SK-N-SH (cell line): ENCODE measurements at regions not wholly inside any gene's neighbourhood (a gene's known extent, or its start where the extent isn't known, plus 50 kb on each side); places are given as distances from the start of the nearest gene placed in this dataset.

Experiments used
- CTCF ChIA-PET: fragments of 300-600, 350-600 bp; formaldehyde crosslinking; extraction: SDS; loops from one replicate; lab custom pipeline; 2021; lab: Yijun Ruan, JAX
- POLR2A ChIA-PET: fragments of 350-600 bp; sonication (Branson Sonifier 250); formaldehyde crosslinking; extraction: SDS; loops from one replicate; lab custom pipeline; 2020; ENCODE audit warnings: antibody characterized with exemption, inconsistent platforms; lab: Yijun Ruan, JAX
- DNase-seq: peaks from one replicate; pipeline ENCODE4 v3.0.0; 2012
- H2AFZ ChIP-seq: fragments of 200-600 bp; sonication (generic); 2 replicates; pipeline ENCODE4 v1.8.1; 2016; ENCODE audit warnings: antibody characterized with exemption, mild to moderate bottlenecking, low read depth
- H3F3A ChIP-seq: fragments of 200-600 bp; sonication (generic); replicated peaks from 2 replicates; pipeline ENCODE3; 2016; ENCODE audit warnings: antibody characterized with exemption, mild to moderate bottlenecking; ENCODE audit not compliant: insufficient read depth
- H3K27ac ChIP-seq, 2 experiments: fragments of 200-500 bp in 1 of 2; fragments of 200-600 bp in 1 of 2; sonication (Bioruptor generic) in 1 of 2; sonication (generic), shearing (Covaris generic) in 1 of 2; 2 replicates each; pipeline versions ENCODE4 v1.5.1 to v1.6.1; 2014 to 2016; ENCODE audit warnings: low read depth in 2 of 2, inconsistent platforms in 1 of 2, low read length in 1 of 2, mild to moderate bottlenecking in 1 of 2, mixed read lengths in 1 of 2
- H3K27me3 ChIP-seq: fragments of 200-600 bp; sonication (generic), shearing (Covaris generic); 2 replicates; pipeline ENCODE4 v1.6.1; 2016; ENCODE audit warnings: mixed run types; ENCODE audit not compliant: insufficient read depth
- H3K36me3 ChIP-seq, 2 experiments: fragments of 200-500 bp in 1 of 2; fragments of 200-600 bp in 1 of 2; sonication (Bioruptor generic) in 1 of 2; sonication (generic) in 1 of 2; replicated peaks in 1 of 2; 2 replicates each; pipeline versions ENCODE3 to v1.5.1; 2014 to 2016; ENCODE audit warnings: low read length in 1 of 2, mild to moderate bottlenecking in 1 of 2; ENCODE audit not compliant: insufficient read depth in 2 of 2, control insufficient read depth in 1 of 2
- H3K4me1 ChIP-seq, 2 experiments: fragments of 200-500 bp in 1 of 2; fragments of 200-600 bp in 1 of 2; sonication (Bioruptor generic) in 1 of 2; sonication (generic), shearing (Covaris generic) in 1 of 2; 2 replicates each; pipeline versions ENCODE4 v1.5.1 to v1.6.1; 2014 to 2016; ENCODE audit warnings: low read depth in 1 of 2, low read length in 1 of 2, mixed run types in 1 of 2; ENCODE audit not compliant: insufficient read depth in 2 of 2, control insufficient read depth in 1 of 2
- H3K4me2 ChIP-seq: fragments of 200-600 bp; sonication (generic), shearing (Covaris generic); 2 replicates; pipeline ENCODE4 v1.6.1; 2017; ENCODE audit warnings: mixed run types
- H3K4me3 ChIP-seq, 2 experiments: fragments of 200-500 bp in 1 of 2; fragments of 200-600 bp in 1 of 2; sonication (Bioruptor generic) in 1 of 2; sonication (generic), shearing (Covaris generic) in 1 of 2; 2 replicates each; pipeline versions ENCODE4 v1.5.1 to v1.8.1; 2014 to 2016; ENCODE audit warnings: low read depth in 2 of 2, inconsistent platforms in 1 of 2, low read length in 1 of 2, mild to moderate bottlenecking in 1 of 2, mixed read lengths in 1 of 2, moderate library complexity in 1 of 2
- H3K79me2 ChIP-seq: fragments of 200-600 bp; sonication (generic); 2 replicates; pipeline ENCODE4 v1.8.1; 2017; ENCODE audit warnings: mild to moderate bottlenecking; ENCODE audit not compliant: insufficient read depth
- H3K9ac ChIP-seq: fragments of 200-600 bp; sonication (generic); 2 replicates; pipeline ENCODE4 v1.6.1; 2017; ENCODE audit warnings: mixed run types
- H3K9me2 ChIP-seq: fragments of 200-600 bp; sonication (generic); 2 replicates; pipeline ENCODE4 v1.6.1; 2017; ENCODE audit warnings: mixed run types
- H3K9me3 ChIP-seq: fragments of 200-600 bp; sonication (generic); 2 replicates; pipeline ENCODE4 v1.6.1; 2017; ENCODE audit warnings: mixed run types, mild to moderate bottlenecking, moderate library complexity
- H4K20me1 ChIP-seq: fragments of 200-600 bp; sonication (generic); 2 replicates; pipeline ENCODE4 v1.6.1; 2017; ENCODE audit warnings: mild to moderate bottlenecking, mixed run types; ENCODE audit not compliant: insufficient read depth
- CHD2 ChIP-seq: fragments of 150-350 bp; IDR thresholded peaks from 2 replicates; pipeline ENCODE4 v1.6.1; 2018; ENCODE audit warnings: low read length; ENCODE audit not compliant: partially characterized antibody
- CTCF ChIP-seq: fragments of 200-600 bp; sonication (generic); IDR thresholded peaks from 2 replicates; pipeline ENCODE4 v1.6.1; 2017; ENCODE audit warnings: antibody characterized with exemption, mild to moderate bottlenecking, moderate library complexity
- EP300 ChIP-seq, 2 experiments: IDR thresholded peaks; 2 replicates each; pipeline versions ENCODE4 v1.4.0 to v1.6.1; 2012; ENCODE audit warnings: borderline replicate concordance in 1 of 2, low read depth in 1 of 2, low read length in 1 of 2
- FOSL2 ChIP-seq: IDR thresholded peaks from 2 replicates; pipeline ENCODE4 v1.4.0; 2012; ENCODE audit warnings: low read depth, mild to moderate bottlenecking, moderate library complexity, borderline replicate concordance
- GABPA ChIP-seq: IDR thresholded peaks from 2 replicates; pipeline ENCODE4 v1.4.0; 2012; ENCODE audit warnings: low read depth, mild to moderate bottlenecking
- GATA2 ChIP-seq: sonication (generic); formaldehyde crosslinking; IDR thresholded peaks from 2 replicates; pipeline ENCODE4 v1.5.0; 2020; ENCODE audit warnings: mild to moderate bottlenecking, missing genetic modification reagents
- MEF2A ChIP-seq: IDR thresholded peaks from 2 replicates; pipeline ENCODE4 v1.4.0; 2012; ENCODE audit warnings: low read depth, borderline replicate concordance
- NFIC ChIP-seq: IDR thresholded peaks from 2 replicates; pipeline ENCODE4 v1.4.0; 2012; ENCODE audit warnings: borderline replicate concordance
- REST ChIP-seq: IDR thresholded peaks from 2 replicates; pipeline ENCODE4 v1.6.1; 2012; ENCODE audit warnings: mild to moderate bottlenecking, low read depth, low read length, moderate library complexity
- RFX5 ChIP-seq: IDR thresholded peaks from 2 replicates; pipeline ENCODE4 v1.6.1; 2012; ENCODE audit warnings: mild to moderate bottlenecking, improper control_type of control experiment, low read length
- SIN3A ChIP-seq: IDR thresholded peaks from 2 replicates; pipeline ENCODE4 v1.6.1; 2012; ENCODE audit warnings: low read depth, mild to moderate bottlenecking, low read length, moderate library complexity, borderline replicate concordance
- SMC3 ChIP-seq: IDR thresholded peaks from 2 replicates; pipeline ENCODE4 v1.6.1; 2012; ENCODE audit warnings: low read depth, low read length, improper control_type of control experiment
- TEAD4 ChIP-seq: IDR thresholded peaks from 2 replicates; pipeline ENCODE4 v1.4.0; 2012; ENCODE audit warnings: mild to moderate bottlenecking, borderline replicate concordance; ENCODE audit not compliant: insufficient read depth
- YY1 ChIP-seq: IDR thresholded peaks from 2 replicates; pipeline ENCODE4 v1.4.0; 2012; ENCODE audit warnings: low read depth, mild to moderate bottlenecking
- ZBTB33 ChIP-seq: IDR thresholded peaks from 2 replicates; pipeline ENCODE4 v1.4.0; 2012; ENCODE audit warnings: low read depth, borderline replicate concordance
- WGBS: methylation state at CpG from one replicate; pipeline ENCODE4 v1.1.6; 2017; ENCODE audit warnings: low lambda C conversion rate; 5-methylcytosine and 5-hydroxymethylcytosine counted together

DNA sequence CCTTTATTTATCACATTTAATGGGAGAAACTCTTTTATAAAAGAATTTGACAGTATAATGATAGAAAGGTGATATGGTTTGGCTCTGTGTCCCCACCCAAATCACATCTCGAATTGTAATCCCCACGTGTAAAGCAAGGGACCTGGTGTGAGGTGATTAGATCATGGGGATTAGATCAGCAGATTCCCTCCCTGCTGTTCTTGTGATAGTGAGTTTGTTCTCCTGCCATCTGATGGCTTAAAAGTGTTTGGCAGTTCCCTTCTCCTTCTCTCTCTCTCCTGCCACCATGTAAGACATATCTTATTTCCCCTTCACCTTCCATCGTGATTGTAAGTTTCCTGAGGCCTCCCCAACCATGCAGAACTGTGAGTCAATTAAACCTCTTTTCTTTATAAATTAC, 1110.3 kb downstream of the FLRT2 start:
- no peaks in the 10 kb centered on the region for H3K9me3 ChIP-seq
- H3K9ac ChIP-seq, result no peak overlapping the region
- ChIA-PET POLR2A (no interaction called here), CTCF (no interaction called here)
- H3K4me1 ChIP-seq, result no peaks in the 10 kb centered on the region
- WGBS, result 1% methylated on average over 3 of the region's 3 CpGs
- no peaks in the 10 kb centered on the region for H3K27me3 ChIP-seq
- DNase-seq, result no peak
- H3F3A ChIP-seq, result no peaks in the 10 kb centered on the region
- no peak for TF ChIP-seq CHD2
- TF ChIP-seq RFX5, result no peak
- no peak for TF ChIP-seq TEAD4
- no peak for TF ChIP-seq GABPA
- TF ChIP-seq REST, result no peak
- TF ChIP-seq FOSL2, result no peak
- no peak for TF ChIP-seq YY1
- no peak for TF ChIP-seq SIN3A
- TF ChIP-seq SMC3, result no peak
- H3K27ac ChIP-seq, result no peak overlapping the region
- no peaks in the 10 kb centered on the region for H3K79me2 ChIP-seq
- no peaks in the 10 kb centered on the region for H3K9me2 ChIP-seq
- no peak overlapping the region for H3K4me2 ChIP-seq
- no peaks in the 10 kb centered on the region for H3K36me3 ChIP-seq
- no peak overlapping the region for H2AFZ ChIP-seq
- H4K20me1 ChIP-seq, result no peaks in the 10 kb centered on the region
- no peak overlapping the region for H3K4me3 ChIP-seq

DNA sequence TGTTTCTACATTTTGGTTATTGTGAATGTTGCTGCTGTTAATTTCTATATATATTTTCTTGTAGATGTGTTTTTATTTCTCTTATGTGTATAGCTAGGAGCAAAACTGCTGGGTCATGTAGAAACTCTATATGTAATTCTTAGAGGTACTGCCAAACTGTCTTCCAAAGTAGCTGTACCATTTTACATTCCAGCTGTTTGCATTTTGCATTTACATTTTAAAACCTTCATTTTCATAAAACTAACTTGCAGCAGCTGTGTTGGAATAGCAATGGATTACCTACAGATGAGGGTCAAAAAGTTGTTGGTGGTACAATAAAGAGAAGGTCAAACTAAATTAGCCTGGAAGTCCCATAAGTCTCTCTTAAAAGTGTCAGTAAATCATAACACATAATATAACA, 1109.7 kb downstream of the FLRT2 start:
- Histone ChIP-seq H3K4me1 (no peaks in the 10 kb centered on the region), H3K4me3 (no peak overlapping the region), H4K20me1 (no peaks in the 10 kb centered on the region), H3K9ac (no peak overlapping the region), H2AFZ (no peak overlapping the region), H3K9me2 (no peaks in the 10 kb centered on the region), H3K27me3 (no peaks in the 10 kb centered on the region), H3K4me2 (no peak overlapping the region), H3K36me3 (no peaks in the 10 kb centered on the region), H3K27ac (no peak overlapping the region), H3K9me3 (no peaks in the 10 kb centered on the region), H3F3A (no peaks in the 10 kb centered on the region), H3K79me2 (no peaks in the 10 kb centered on the region)
- ChIA-PET CTCF (no interaction called here), POLR2A (no interaction called here)
- TF ChIP-seq EP300 (IDR thresholded peaks at IDR 0.05; ENCODE audit: borderline replicate concordance in 1 of 2, low read depth in 1 of 2, low read length in 1 of 2) (no peak), RFX5 (no peak), SIN3A (no peak), ZBTB33 (no peak), NFIC (no peak), CTCF (no peak), TEAD4 (no peak), GATA2 (CRISPR knock-in tag) (no peak), MEF2A (no peak)
- no peak for DNase-seq
